ENCODE measurements at regions not wholly inside any gene's neighbourhood (a gene's known extent, or its start where the extent isn't known, plus 50 kb on each side); places are given as distances from the start of the nearest gene placed in this dataset.
"Not testable (repeated sequence)": the region's sequence is repeated elsewhere in the genome, so short reads cannot be mapped to it uniquely, and the experiment has no call there.

- no peak overlapping the region for H3K4me3 ChIP-seq (ENCODE audit: low read depth, low read length, poor library complexity, severe bottlenecking)
- H3K27me3 ChIP-seq (replicated peaks; ENCODE audit: insufficient read depth, low read depth, low read length, poor library complexity) = no peaks in the 10 kb centered on the region
- no peak for DNase-seq (ENCODE audit: low spot score)
- TF ChIP-seq EZH2 (IDR thresholded peaks at IDR 0.05; ENCODE audit: borderline replicate concordance, low read depth, low read length, poor library complexity, severe bottlenecking) (no peak), CTCF (conservative IDR thresholded peaks at IDR 0.05; ENCODE audit: low read depth, low read length) (no peak)
- H3K36me3 ChIP-seq (ENCODE audit: insufficient read depth, low read length, poor library complexity, severe bottlenecking) = no peaks in the 10 kb centered on the region
- H3K9me3 ChIP-seq (ENCODE audit: low read depth, low read length, poor library complexity, severe bottlenecking) = no peaks in the 10 kb centered on the region
- no TSS peak for BruUV-seq (replicated peaks)
- ChIA-PET POLR2A (ENCODE audit: low non-redundant PET) (no interaction called here), CTCF (no interaction called here)
- no peaks in the 10 kb centered on the region for H3K4me1 ChIP-seq (ENCODE audit: insufficient read depth, low read length, poor library complexity, severe bottlenecking)
- no peak overlapping the region for H3K27ac ChIP-seq (ENCODE audit: low read depth, low read length, poor library complexity, severe bottlenecking)
- intact Hi-C loops (cut with micrococcal nuclease; ENCODE audit: unreplicated experiment) = loop anchor here (2.0 to 10.0 kb wide), 2 partner anchors 49 to 389 kb away; no protein-coding TSS in a partner anchor
Observed at GRCh38 chr9:13035822-13036221, 243.7 kb downstream of the MPDZ start.

GRCh38 chr9:13037808-13038207 is 241.7 kb downstream of the MPDZ start:
- DNase-seq (ENCODE audit: low spot score); POLR2A ChIA-PET (ENCODE audit: low non-redundant PET); H3K9me3 ChIP-seq (ENCODE audit: low read depth, low read length, poor library complexity, severe bottlenecking); H3K4me3 ChIP-seq (ENCODE audit: low read depth, low read length, poor library complexity, severe bottlenecking); H3K27ac ChIP-seq (ENCODE audit: low read depth, low read length, poor library complexity, severe bottlenecking); BruUV-seq (replicated peaks); H3K4me1 ChIP-seq (ENCODE audit: insufficient read depth, low read length, poor library complexity, severe bottlenecking); H3K36me3 ChIP-seq (ENCODE audit: insufficient read depth, low read length, poor library complexity, severe bottlenecking); H3K27me3 ChIP-seq (replicated peaks; ENCODE audit: insufficient read depth, low read depth, low read length, poor library complexity): not testable (repeated sequence)
- intact Hi-C loops (cut with micrococcal nuclease; ENCODE audit: unreplicated experiment) = loop anchor here (10.0 kb wide), 1 partner anchor 387 kb away; no protein-coding TSS in a partner anchor
- CTCF ChIA-PET = interaction anchor here (0.6 kb wide), 1 partner anchor 61 kb away, joined by 3 read pairs; no protein-coding TSS in a partner anchor

- Histone ChIP-seq H3K27ac (ENCODE audit: low read depth, low read length, poor library complexity, severe bottlenecking) (no peak overlapping the region), H3K9me3 (ENCODE audit: low read depth, low read length, poor library complexity, severe bottlenecking) (no peaks in the 10 kb centered on the region), H3K4me1 (ENCODE audit: insufficient read depth, low read length, poor library complexity, severe bottlenecking) (peaks cover 13% of the 10 kb centered on the region), H3K36me3 (ENCODE audit: insufficient read depth, low read length, poor library complexity, severe bottlenecking) (no peaks in the 10 kb centered on the region), H3K4me3 (ENCODE audit: low read depth, low read length, poor library complexity, severe bottlenecking) (no peak overlapping the region), H3K27me3 (replicated peaks; ENCODE audit: insufficient read depth, low read depth, low read length, poor library complexity) (no peaks in the 10 kb centered on the region)
- no TSS peak for BruUV-seq (replicated peaks)
- TF ChIP-seq EZH2 (IDR thresholded peaks at IDR 0.05; ENCODE audit: borderline replicate concordance, low read depth, low read length, poor library complexity, severe bottlenecking) = no peak
- CTCF ChIA-PET = no interaction called here
- intact Hi-C loops (cut with micrococcal nuclease; ENCODE audit: unreplicated experiment) = no loop called here
- POLR2A ChIA-PET (ENCODE audit: low non-redundant PET) = no interaction called here
- peak; percentile 38 for DNase-seq (ENCODE audit: low spot score)
Observed at GRCh38 chr9:13047827-13048587, 231.5 kb downstream of the MPDZ start.

GRCh38 chr9:13049223-13049622 is 230.3 kb downstream of the MPDZ start:
- no peaks in the 10 kb centered on the region for H3K36me3 ChIP-seq (ENCODE audit: insufficient read depth, low read length, poor library complexity, severe bottlenecking)
- intact Hi-C loops (cut with micrococcal nuclease; ENCODE audit: unreplicated experiment) = no loop called here
- no TSS peak for BruUV-seq (replicated peaks)
- no peaks in the 10 kb centered on the region for H3K9me3 ChIP-seq (ENCODE audit: low read depth, low read length, poor library complexity, severe bottlenecking)
- H3K4me1 ChIP-seq (ENCODE audit: insufficient read depth, low read length, poor library complexity, severe bottlenecking) = peaks cover 13% of the 10 kb centered on the region
- H3K27ac ChIP-seq (ENCODE audit: low read depth, low read length, poor library complexity, severe bottlenecking) = no peak overlapping the region
- H3K27me3 ChIP-seq (replicated peaks; ENCODE audit: insufficient read depth, low read depth, low read length, poor library complexity) = no peaks in the 10 kb centered on the region
- peak; percentile 41 for DNase-seq (ENCODE audit: low spot score)
- no peak overlapping the region for H3K4me3 ChIP-seq (ENCODE audit: low read depth, low read length, poor library complexity, severe bottlenecking)
- no peak for TF ChIP-seq EZH2 (IDR thresholded peaks at IDR 0.05; ENCODE audit: borderline replicate concordance, low read depth, low read length, poor library complexity, severe bottlenecking)
- no peak for TF ChIP-seq CTCF (conservative IDR thresholded peaks at IDR 0.05; ENCODE audit: low read depth, low read length)
- CTCF ChIA-PET = no interaction called here
- POLR2A ChIA-PET (ENCODE audit: low non-redundant PET) = no interaction called here

Data from A673 (cell line).